Urinary bladder (tissue), 3 donors: ENCODE measurements at regions not wholly inside any gene's neighbourhood (a gene's known extent, or its start where the extent isn't known, plus 50 kb on each side); places are given as distances from the start of the nearest gene placed in this dataset.

Experiments
- DNase-seq: peaks from one replicate; pipeline ENCODE4 v3.0.0-alpha.2; 2015; ENCODE audit errors: extremely low spot score
- H3K27ac ChIP-seq: one replicate; pipeline ENCODE4 v1.5.1; 2013; ENCODE audit warnings: low read depth, mild to moderate bottlenecking, moderate library complexity
- H3K36me3 ChIP-seq: one replicate; pipeline ENCODE4 v1.6.1; 2013; ENCODE audit warnings: mild to moderate bottlenecking, moderate library complexity; ENCODE audit not compliant: insufficient read depth
- H3K4me1 ChIP-seq: one replicate; pipeline ENCODE4 v1.6.1; 2013; ENCODE audit warnings: mild to moderate bottlenecking, moderate library complexity; ENCODE audit not compliant: insufficient read depth
- H3K4me3 ChIP-seq: one replicate; pipeline ENCODE4 v1.5.1; 2013; ENCODE audit warnings: low read depth, low read length
- WGBS: extraction: QIAGEN DNeasy Blood & Tissue Kit; methylation state at CpG from one replicate; pipeline ENCODE4 v1.1.7; 2013; 5-methylcytosine and 5-hydroxymethylcytosine counted together
- donor health status: healthy with polysubstance abuse.
- donor health status: healthy.

GRCh38 chr3:118187221-118187620 is 847.4 kb downstream of the IGSF11 start:
- Histone ChIP-seq H3K27ac (no peak overlapping the region), H3K36me3 (no peaks in the 10 kb centered on the region), H3K4me3 (no peak overlapping the region), H3K4me1 (no peaks in the 10 kb centered on the region)
- no peak for DNase-seq

GRCh38 chr3:118196183-118196582 is 838.5 kb downstream of the IGSF11 start:
- WGBS, result 74% methylated on average over 1 of the region's 1 CpG
- Histone ChIP-seq H3K4me3 (no peak overlapping the region), H3K4me1 (no peaks in the 10 kb centered on the region), H3K36me3 (no peaks in the 10 kb centered on the region), H3K27ac (no peak overlapping the region)
- DNase-seq, result no peak

GRCh38 chr3:118199044-118199443 is 835.6 kb downstream of the IGSF11 start:
- no peak for DNase-seq
- Histone ChIP-seq H3K4me3 (no peak overlapping the region), H3K36me3 (no peaks in the 10 kb centered on the region), H3K27ac (no peak overlapping the region), H3K4me1 (no peaks in the 10 kb centered on the region)
- 92% methylated on average over 4 of the region's 4 CpGs for WGBS

GRCh38 chr3:118204052-118204656 is 830.5 kb downstream of the IGSF11 start:
- no peaks in the 10 kb centered on the region for H3K4me1 ChIP-seq
- no peak for DNase-seq
- no peak overlapping the region for H3K27ac ChIP-seq
- H3K4me3 ChIP-seq, result no peak overlapping the region
- no peaks in the 10 kb centered on the region for H3K36me3 ChIP-seq
- WGBS, result 91% methylated on average over 5 of the region's 5 CpGs

GRCh38 chr3:118207271-118207670 is 827.4 kb downstream of the IGSF11 start:
- no peaks in the 10 kb centered on the region for H3K4me1 ChIP-seq
- no peak for DNase-seq
- no peaks in the 10 kb centered on the region for H3K36me3 ChIP-seq
- no peak overlapping the region for H3K4me3 ChIP-seq
- H3K27ac ChIP-seq, result no peak overlapping the region
- WGBS, result 63% methylated on average over 3 of the region's 3 CpGs

GRCh38 chr3:118208642-118209041 is 826.0 kb downstream of the IGSF11 start:
- H3K36me3 ChIP-seq, result no peaks in the 10 kb centered on the region
- 68% methylated on average over 2 of the region's 2 CpGs for WGBS
- H3K27ac ChIP-seq, result no peak overlapping the region
- no peaks in the 10 kb centered on the region for H3K4me1 ChIP-seq
- H3K4me3 ChIP-seq, result no peak overlapping the region
- no peak for DNase-seq

- no peak for DNase-seq
- Histone ChIP-seq H3K4me3 (no peak overlapping the region), H3K27ac (no peak overlapping the region), H3K36me3 (no peaks in the 10 kb centered on the region), H3K4me1 (no peaks in the 10 kb centered on the region)
These were observed 820.8 kb downstream of the IGSF11 start for GRCh38 chr3:118213892-118214291.

- no peak overlapping the region for H3K27ac ChIP-seq
- no peaks in the 10 kb centered on the region for H3K36me3 ChIP-seq
- H3K4me3 ChIP-seq, result no peak overlapping the region
- DNase-seq, result no peak
- no peaks in the 10 kb centered on the region for H3K4me1 ChIP-seq
- WGBS, result 74% methylated on average over 3 of the region's 3 CpGs
These were observed 808.4 kb downstream of the IGSF11 start for GRCh38 chr3:118226206-118226605.

- Histone ChIP-seq H3K4me1 (no peaks in the 10 kb centered on the region), H3K36me3 (no peaks in the 10 kb centered on the region), H3K4me3 (no peak overlapping the region), H3K27ac (no peak overlapping the region)
- no peak for DNase-seq
- WGBS, result 91% methylated on average over 2 of the region's 2 CpGs
These were observed 807.5 kb downstream of the IGSF11 start for GRCh38 chr3:118227191-118227590.

GRCh38 chr3:118228151-118228550 is 806.5 kb downstream of the IGSF11 start:
- Histone ChIP-seq H3K4me1 (no peaks in the 10 kb centered on the region), H3K4me3 (no peak overlapping the region), H3K36me3 (no peaks in the 10 kb centered on the region), H3K27ac (no peak overlapping the region)
- 73% methylated on average over 1 of the region's 1 CpG for WGBS
- DNase-seq, result no peak

- DNase-seq, result no peak
- H3K36me3 ChIP-seq, result no peaks in the 10 kb centered on the region
- H3K4me1 ChIP-seq, result no peaks in the 10 kb centered on the region
- no peak overlapping the region for H3K27ac ChIP-seq
- no peak overlapping the region for H3K4me3 ChIP-seq
- 49% methylated on average over 1 of the region's 1 CpG for WGBS
These were observed 805.5 kb downstream of the IGSF11 start for GRCh38 chr3:118229196-118229595.

GRCh38 chr3:118231578-118231977 is 803.1 kb downstream of the IGSF11 start:
- Histone ChIP-seq H3K27ac (no peak overlapping the region), H3K36me3 (no peaks in the 10 kb centered on the region), H3K4me3 (no peak overlapping the region), H3K4me1 (no peaks in the 10 kb centered on the region)
- 75% methylated on average over 2 of the region's 2 CpGs for whole genome bisulfite sequencing
- no peak for DNase-seq

GRCh38 chr3:118239253-118239652 is 795.4 kb downstream of the IGSF11 start:
- Histone ChIP-seq H3K4me3 (no peak overlapping the region), H3K27ac (no peak overlapping the region), H3K36me3 (no peaks in the 10 kb centered on the region), H3K4me1 (no peaks in the 10 kb centered on the region)
- 96% methylated on average over 5 of the region's 5 CpGs for WGBS
- DNase-seq, result no peak

GRCh38 chr3:118244761-118245160 is 789.9 kb downstream of the IGSF11 start:
- Histone ChIP-seq H3K4me1 (no peaks in the 10 kb centered on the region), H3K4me3 (no peak overlapping the region), H3K27ac (no peak overlapping the region), H3K36me3 (no peaks in the 10 kb centered on the region)
- DNase-seq, result no peak
- 59% methylated on average over 3 of the region's 3 CpGs for WGBS

GRCh38 chr3:118245312-118245711 is 789.3 kb downstream of the IGSF11 start:
- H3K27ac ChIP-seq, result no peak overlapping the region
- no peaks in the 10 kb centered on the region for H3K36me3 ChIP-seq
- no peak overlapping the region for H3K4me3 ChIP-seq
- WGBS, result 84% methylated on average over 5 of the region's 5 CpGs
- DNase-seq, result no peak
- H3K4me1 ChIP-seq, result no peaks in the 10 kb centered on the region
